ENCODE measurements at regions not wholly inside any gene's neighbourhood (a gene's known extent, or its start where the extent isn't known, plus 50 kb on each side); places are given as distances from the start of the nearest gene placed in this dataset.
"Not testable (repeated sequence)": the region's sequence is repeated elsewhere in the genome, so short reads cannot be mapped to it uniquely, and the experiment has no call there.

GRCh38 chr4:167989815-167990214 is 102.5 kb upstream of the ANXA10 start:
- no peak overlapping the region for H3K27ac ChIP-seq (ENCODE audit: low read length)
- no peak overlapping the region for H3K4me3 ChIP-seq (ENCODE audit: low read length)
- no peak for TF ChIP-seq MXI1 (conservative IDR thresholded peaks at IDR 0.05; ENCODE audit: poor library complexity, severe bottlenecking)
- TF ChIP-seq REST (IDR thresholded peaks at IDR 0.05; ENCODE audit: borderline replicate concordance): no peak
- TF ChIP-seq CTCF (IDR thresholded peaks at IDR 0.05; ENCODE audit: poor library complexity, severe bottlenecking): no peak
- no peak for TF ChIP-seq TAF1 (IDR thresholded peaks at IDR 0.05; ENCODE audit: low read depth)
- no peak for TF ChIP-seq EZH2 (IDR thresholded peaks at IDR 0.05; ENCODE audit: borderline replicate concordance, insufficient read depth, low read length, poor library complexity, severe bottlenecking)

GRCh38 chr4:168008112-168008511 is 84.2 kb upstream of the ANXA10 start:
- not testable (repeated sequence) for H2AFZ ChIP-seq (ENCODE audit: low read depth, low read length); H4K20me1 ChIP-seq (ENCODE audit: insufficient read depth); H3K79me2 ChIP-seq (replicated peaks; ENCODE audit: insufficient read depth, low read length); H3K9me2 ChIP-seq (ENCODE audit: insufficient read depth, low read length); H3K4me2 ChIP-seq (ENCODE audit: low read length); H3K9me3 ChIP-seq (ENCODE audit: low read length); H3K27me3 ChIP-seq (ENCODE audit: insufficient read depth, low read depth, low read length); H3K4me3 ChIP-seq (ENCODE audit: low read length); H3F3A ChIP-seq (ENCODE audit: insufficient read depth, low read length, poor library complexity, severe bottlenecking); H3K9ac ChIP-seq (ENCODE audit: low read length); H3K27ac ChIP-seq (ENCODE audit: low read length); H3K36me3 ChIP-seq (ENCODE audit: insufficient read depth, low read length)

More at GRCh38 chr4:167989815-167990214, 102.5 kb upstream of the ANXA10 start:
- Histone ChIP-seq H2AFZ (ENCODE audit: low read depth, low read length) (no peak overlapping the region), H3K79me2 (replicated peaks; ENCODE audit: insufficient read depth, low read length) (no peaks in the 10 kb centered on the region), H4K20me1 (ENCODE audit: insufficient read depth) (no peaks in the 10 kb centered on the region), H3F3A (ENCODE audit: insufficient read depth, low read length, poor library complexity, severe bottlenecking) (no peaks in the 10 kb centered on the region), H3K9me2 (ENCODE audit: insufficient read depth, low read length) (no peaks in the 10 kb centered on the region), H3K9me3 (ENCODE audit: low read length) (no peaks in the 10 kb centered on the region), H3K36me3 (ENCODE audit: insufficient read depth, low read length) (no peaks in the 10 kb centered on the region), H3K9ac (ENCODE audit: low read length) (no peak overlapping the region), H3K27me3 (ENCODE audit: insufficient read depth, low read depth, low read length) (no peaks in the 10 kb centered on the region), H3K4me2 (ENCODE audit: low read length) (no peak overlapping the region)

- H3K4me2 ChIP-seq (ENCODE audit: low read length): no peak overlapping the region
- H3K4me3 ChIP-seq (ENCODE audit: low read length): no peak overlapping the region
- no peaks in the 10 kb centered on the region for H4K20me1 ChIP-seq (ENCODE audit: insufficient read depth)
- H3K9ac ChIP-seq (ENCODE audit: low read length): no peak overlapping the region
- no peaks in the 10 kb centered on the region for H3K9me2 ChIP-seq (ENCODE audit: insufficient read depth, low read length)
- H3K9me3 ChIP-seq (ENCODE audit: low read length): no peaks in the 10 kb centered on the region
- H3K27ac ChIP-seq (ENCODE audit: low read length): no peak overlapping the region
- no peak for TF ChIP-seq MXI1 (conservative IDR thresholded peaks at IDR 0.05; ENCODE audit: poor library complexity, severe bottlenecking)
- TF ChIP-seq TAF1 (IDR thresholded peaks at IDR 0.05; ENCODE audit: low read depth): no peak
- no peak for TF ChIP-seq CTCF (IDR thresholded peaks at IDR 0.05; ENCODE audit: poor library complexity, severe bottlenecking)
- TF ChIP-seq REST (IDR thresholded peaks at IDR 0.05; ENCODE audit: borderline replicate concordance): no peak
- TF ChIP-seq EZH2 (IDR thresholded peaks at IDR 0.05; ENCODE audit: borderline replicate concordance, insufficient read depth, low read length, poor library complexity, severe bottlenecking): no peak
- no peak for TF ChIP-seq RAD21 (conservative IDR thresholded peaks at IDR 0.05)
- TF ChIP-seq POLR2AphosphoS5 (IDR thresholded peaks at IDR 0.05): no peak
- TF ChIP-seq SMC3 (conservative IDR thresholded peaks at IDR 0.05; ENCODE audit: poor library complexity): no peak
- no peak for TF ChIP-seq EP300 (conservative IDR thresholded peaks at IDR 0.05; ENCODE audit: poor library complexity, severe bottlenecking)
- H3K27me3 ChIP-seq (ENCODE audit: insufficient read depth, low read depth, low read length): no peaks in the 10 kb centered on the region
- no peak overlapping the region for H2AFZ ChIP-seq (ENCODE audit: low read depth, low read length)
- no peaks in the 10 kb centered on the region for H3K36me3 ChIP-seq (ENCODE audit: insufficient read depth, low read length)
- no peaks in the 10 kb centered on the region for H3F3A ChIP-seq (ENCODE audit: insufficient read depth, low read length, poor library complexity, severe bottlenecking)
- H3K79me2 ChIP-seq (replicated peaks; ENCODE audit: insufficient read depth, low read length): no peaks in the 10 kb centered on the region
Observed at GRCh38 chr4:168019019-168019651, 73.2 kb upstream of the ANXA10 start.

Measured in neural cell (in vitro differentiated cells).